ENCODE measurements at regions not wholly inside any gene's neighbourhood (a gene's known extent, or its start where the extent isn't known, plus 50 kb on each side); places are given as distances from the start of the nearest gene placed in this dataset.
"Not testable (repeated sequence)": the region's sequence is repeated elsewhere in the genome, so short reads cannot be mapped to it uniquely, and the experiment has no call there.

DNA sequence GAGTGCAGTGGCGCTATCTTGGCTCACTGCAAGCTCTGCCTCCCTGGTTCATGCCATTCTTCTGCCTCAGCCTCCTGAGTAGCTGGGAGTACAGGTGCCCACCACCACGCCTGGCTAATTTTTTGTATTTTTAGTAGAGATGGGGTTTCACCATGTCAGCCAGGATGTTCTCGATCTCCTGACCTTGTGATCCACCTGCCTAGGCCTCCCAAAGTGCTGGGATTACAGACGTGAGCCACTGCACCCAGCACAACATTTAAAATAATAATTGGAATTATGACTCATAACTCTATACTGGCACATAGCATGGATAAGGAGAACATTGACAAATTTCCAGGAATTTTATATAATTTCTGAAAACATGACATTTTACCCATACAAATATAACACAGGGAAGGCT is 54.2 kb downstream of the DBET start:
- H3K9me3 Mint-ChIP-seq; H3K4me1 Mint-ChIP-seq (ENCODE audit: low read depth); H3K4me3 Mint-ChIP-seq; H3K27me3 Mint-ChIP-seq (ENCODE audit: low read depth); H3K36me3 Mint-ChIP-seq (ENCODE audit: insufficient read depth); DNase-seq; ATAC-seq: not testable (repeated sequence)

DNA sequence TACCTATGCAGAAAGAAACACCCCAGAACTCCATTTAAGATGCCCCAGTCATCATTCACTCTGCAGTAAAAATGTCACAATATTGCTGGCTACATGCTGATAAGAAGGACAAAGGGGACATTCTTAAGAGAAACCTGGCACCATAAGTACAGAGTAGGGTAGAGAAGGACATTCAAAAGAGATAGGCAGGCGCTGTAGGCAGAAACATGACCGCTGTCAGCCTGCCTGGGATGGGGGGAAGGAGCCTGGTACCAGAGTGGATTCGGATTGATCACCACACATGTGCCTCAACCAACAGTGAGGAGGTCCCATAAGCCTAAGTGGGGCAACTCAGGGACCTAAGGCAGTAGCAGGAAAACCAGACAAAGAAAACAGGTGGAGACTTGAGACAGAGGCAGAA is 54.1 kb upstream of the DUX4 start:
- not testable (repeated sequence) for H3K27me3 Mint-ChIP-seq (ENCODE audit: low read depth); H3K36me3 Mint-ChIP-seq (ENCODE audit: insufficient read depth); ATAC-seq; H3K4me1 Mint-ChIP-seq (ENCODE audit: low read depth); H3K9me3 Mint-ChIP-seq; H3K4me3 Mint-ChIP-seq; DNase-seq

DNA sequence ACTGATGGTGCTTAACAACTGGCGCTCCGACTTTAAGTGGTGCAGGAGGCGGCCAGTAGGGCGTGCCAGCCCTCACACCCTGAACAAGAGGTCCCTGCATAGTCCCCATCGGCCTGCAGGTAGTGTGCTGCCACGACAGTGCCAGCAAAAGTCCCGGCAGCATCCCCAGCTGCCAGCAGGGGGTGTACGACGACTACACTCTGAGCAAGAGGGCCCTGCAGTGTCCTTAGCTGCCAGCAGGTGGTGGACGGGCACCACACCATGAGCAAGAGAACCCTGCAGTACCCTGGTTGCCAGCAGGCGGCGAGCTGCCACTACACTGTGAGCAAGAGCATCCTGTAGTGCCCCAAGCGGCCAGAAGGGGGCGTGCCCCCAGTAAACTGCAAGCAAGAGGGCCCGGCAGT is 53.5 kb upstream of the DUX4 start:
- DNase-seq; H3K4me1 Mint-ChIP-seq (ENCODE audit: low read depth); H3K36me3 Mint-ChIP-seq (ENCODE audit: insufficient read depth); H3K4me3 Mint-ChIP-seq; H3K9me3 Mint-ChIP-seq; H3K27me3 Mint-ChIP-seq (ENCODE audit: low read depth): not testable (repeated sequence)
- peak; percentile 56 to 74 for ATAC-seq

DNA sequence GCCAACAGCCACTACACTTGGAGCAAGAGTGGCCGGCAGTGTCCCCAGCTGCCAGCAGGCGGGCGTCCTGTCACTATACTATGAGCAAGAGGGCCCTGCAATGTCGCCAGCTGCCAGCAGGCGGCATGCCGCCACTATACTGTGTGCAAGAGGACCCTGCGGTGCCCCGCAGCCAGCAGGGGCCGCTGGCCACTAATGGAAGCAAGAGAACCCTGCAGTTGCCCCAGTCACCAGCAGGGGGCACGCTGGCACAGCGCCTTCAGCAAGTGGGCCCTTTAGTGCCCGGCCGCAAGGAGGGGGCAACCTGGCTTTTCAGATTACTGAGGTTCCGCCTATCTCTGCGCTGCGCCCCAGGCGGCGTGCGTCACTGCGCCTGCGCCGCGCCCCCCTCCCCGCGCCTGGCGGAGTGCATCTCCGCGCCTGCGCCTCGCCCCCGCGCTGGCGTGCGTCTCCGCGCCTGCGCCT is 53.0 kb upstream of the DUX4 start:
- not testable (repeated sequence) for H3K27me3 Mint-ChIP-seq (ENCODE audit: low read depth); H3K9me3 Mint-ChIP-seq; DNase-seq

DNA sequence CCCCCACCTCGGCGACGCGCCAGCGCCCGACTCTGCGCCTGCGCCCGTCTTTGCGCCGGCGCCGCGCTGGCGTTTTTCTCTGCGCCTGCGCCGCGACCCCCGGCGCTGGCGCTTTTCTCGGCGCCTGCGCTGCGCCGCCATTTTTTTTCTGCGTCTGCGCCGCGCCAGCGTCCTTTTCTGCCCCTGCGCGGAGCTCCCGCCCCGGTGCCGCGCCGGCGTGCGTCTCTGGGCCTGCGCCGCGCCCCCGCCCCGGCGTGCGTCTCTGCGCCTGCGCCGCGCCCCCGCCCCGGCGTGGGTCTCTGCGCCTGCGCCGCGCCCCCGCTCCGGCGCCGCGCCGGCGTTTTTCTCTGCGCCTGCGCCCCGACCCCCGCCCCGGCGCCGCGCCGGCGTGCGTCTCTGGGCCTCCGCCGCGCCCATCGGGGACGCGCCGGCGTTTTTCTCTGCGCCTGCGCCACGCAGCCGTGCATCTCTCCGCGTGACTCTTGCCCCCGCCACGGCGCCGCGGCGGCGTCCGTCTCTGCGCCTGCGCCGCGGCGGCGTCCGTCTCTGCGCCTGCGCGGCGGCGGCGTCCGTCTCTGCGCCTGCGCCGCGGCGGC is 52.4 kb upstream of the DUX4 start:
- H3K9me3 Mint-ChIP-seq; DNase-seq; H3K27me3 Mint-ChIP-seq (ENCODE audit: low read depth); H3K36me3 Mint-ChIP-seq (ENCODE audit: insufficient read depth); ATAC-seq; H3K4me3 Mint-ChIP-seq; H3K4me1 Mint-ChIP-seq (ENCODE audit: low read depth): not testable (repeated sequence)

More for the DNA sequence above, 53.0 kb upstream of the DUX4 start:
- H3K36me3 Mint-ChIP-seq (ENCODE audit: insufficient read depth); H3K4me1 Mint-ChIP-seq (ENCODE audit: low read depth); H3K4me3 Mint-ChIP-seq: not testable (repeated sequence)
- peak in 1 of 2 donors; percentile 54 for ATAC-seq

DNA sequence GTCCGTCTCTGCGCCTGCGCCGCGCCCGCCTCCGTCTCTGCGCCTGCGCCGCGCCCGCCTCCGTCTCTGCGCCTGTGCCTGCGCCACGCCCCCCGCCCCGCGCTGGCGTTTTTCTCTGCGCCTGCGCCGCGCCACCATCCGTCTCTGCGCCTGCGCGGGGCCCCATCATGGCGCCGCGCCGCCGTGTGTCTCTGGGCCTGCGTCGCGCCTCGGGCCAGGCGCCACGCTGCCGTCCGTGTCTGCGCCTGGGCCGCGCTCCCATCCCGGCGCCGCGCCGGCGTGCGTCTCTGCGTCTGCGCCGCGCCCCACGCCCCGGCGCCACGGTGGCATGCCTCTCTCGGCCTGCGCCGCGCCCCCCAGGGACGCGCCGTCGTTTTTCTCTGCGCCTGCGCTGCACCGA is 51.8 kb upstream of the DUX4 start:
- no peak for DNase-seq
- no peak for ATAC-seq
- H3K4me3 Mint-ChIP-seq: no peak overlapping the region
- H3K27me3 Mint-ChIP-seq (ENCODE audit: low read depth): no peaks in the 10 kb centered on the region
- no peaks in the 10 kb centered on the region for H3K9me3 Mint-ChIP-seq
- H3K4me1 Mint-ChIP-seq (ENCODE audit: low read depth): no peaks in the 10 kb centered on the region
- no peaks in the 10 kb centered on the region for H3K36me3 Mint-ChIP-seq (ENCODE audit: insufficient read depth)

DNA sequence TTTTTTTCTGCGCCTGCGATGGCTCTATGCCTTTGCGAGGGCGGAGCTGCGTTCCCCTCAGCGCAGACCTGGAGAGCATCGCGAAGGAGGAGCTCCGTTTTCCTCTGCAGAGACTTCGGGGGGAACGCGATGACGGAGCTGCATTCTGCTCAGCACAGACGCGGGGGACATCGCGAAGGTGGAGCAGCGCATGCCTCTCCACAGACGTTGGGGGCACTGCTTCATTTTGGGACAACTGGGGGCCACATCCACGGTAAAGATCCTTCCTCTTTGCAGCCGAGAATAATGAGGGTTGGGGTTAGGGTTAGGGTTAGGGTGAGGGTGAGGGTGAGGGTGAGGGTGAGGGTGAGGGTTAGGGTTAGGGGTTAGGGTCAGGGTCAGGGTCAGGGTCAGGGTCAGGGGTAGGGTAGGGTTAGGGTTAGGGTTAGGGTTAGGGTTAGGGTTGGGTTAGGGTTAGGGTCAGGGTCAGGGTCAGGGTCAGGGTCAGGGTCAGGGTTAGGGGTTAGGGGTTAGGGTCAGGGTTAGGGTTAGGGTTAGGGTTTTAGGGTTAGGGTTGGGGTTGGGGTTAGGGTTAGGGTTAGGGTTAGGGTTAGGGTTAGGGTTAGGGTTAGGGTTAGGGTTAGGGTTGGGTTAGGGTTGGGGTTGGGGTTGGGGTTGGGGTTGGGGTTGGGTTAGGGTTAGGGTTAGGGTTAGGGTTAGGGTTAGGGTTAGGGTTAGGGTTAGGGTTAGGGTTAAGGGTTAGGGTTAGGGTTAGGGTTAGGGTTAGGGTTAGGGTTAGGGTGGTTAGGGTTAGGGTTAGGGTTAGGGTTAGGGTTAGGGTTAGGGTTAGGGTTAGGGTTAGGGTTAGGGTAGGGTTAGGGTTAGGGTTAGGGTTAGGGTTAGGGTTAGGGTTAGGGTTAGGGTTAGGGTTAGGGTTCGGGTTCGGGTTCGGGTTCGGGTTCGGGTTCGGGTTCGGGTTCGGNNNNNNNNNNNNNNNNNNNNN is 51.1 kb upstream of the DUX4 start:
- not testable (repeated sequence) for DNase-seq; H3K4me1 Mint-ChIP-seq (ENCODE audit: low read depth); H3K4me3 Mint-ChIP-seq; H3K27me3 Mint-ChIP-seq (ENCODE audit: low read depth); ATAC-seq; H3K9me3 Mint-ChIP-seq; H3K36me3 Mint-ChIP-seq (ENCODE audit: insufficient read depth)
